ENCODE measurements at regions not wholly inside any gene's neighbourhood (a gene's known extent, or its start where the extent isn't known, plus 50 kb on each side); places are given as distances from the start of the nearest gene placed in this dataset.

DNA sequence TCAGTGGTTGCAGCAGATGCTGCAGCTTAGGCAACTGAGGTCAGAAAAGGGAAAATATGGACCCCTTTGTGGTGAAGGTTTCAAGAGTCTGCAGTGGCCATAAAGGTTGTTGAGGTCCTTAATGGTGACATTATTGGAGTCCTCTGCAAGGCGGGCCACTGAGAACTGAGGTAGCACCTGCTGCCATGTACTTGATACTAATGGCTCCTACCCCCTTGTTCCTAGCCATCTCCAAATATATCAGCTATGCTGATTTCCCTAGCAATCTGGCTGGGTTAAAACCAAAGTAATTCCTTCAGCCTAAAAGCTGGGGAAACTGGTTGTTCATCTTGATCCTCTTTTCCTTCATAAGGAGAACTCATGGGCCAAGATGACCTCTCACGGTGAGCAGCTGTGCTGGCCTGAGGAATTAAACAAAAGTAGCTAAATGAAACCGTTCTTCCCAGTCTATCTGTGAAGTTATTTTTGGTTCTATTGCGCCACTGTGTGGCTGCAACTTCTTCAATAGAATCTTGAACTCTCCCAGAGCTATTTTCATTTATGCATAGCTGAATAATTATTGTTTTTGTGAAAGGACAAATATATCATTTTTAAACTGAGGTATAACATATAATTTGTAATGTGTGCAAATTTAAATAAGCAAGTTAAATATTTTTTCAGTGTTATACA is 76.1 kb upstream of the PLSCR4 start:
- DNase-seq (ENCODE audit: extremely low spot score, unreplicated experiment), result no peak
- Mint-ChIP-seq H3K27ac (no peak overlapping the region), H3K27me3 (peaks cover 3% of the 10 kb centered on the region), H3K4me1 (ENCODE audit: unreplicated experiment) (no peaks in the 10 kb centered on the region), H3K9me3 (no peaks in the 10 kb centered on the region), H3K36me3 (no peaks in the 10 kb centered on the region), H3K4me3 (no peak overlapping the region)
- TF ChIP-seq, protein P1, sequence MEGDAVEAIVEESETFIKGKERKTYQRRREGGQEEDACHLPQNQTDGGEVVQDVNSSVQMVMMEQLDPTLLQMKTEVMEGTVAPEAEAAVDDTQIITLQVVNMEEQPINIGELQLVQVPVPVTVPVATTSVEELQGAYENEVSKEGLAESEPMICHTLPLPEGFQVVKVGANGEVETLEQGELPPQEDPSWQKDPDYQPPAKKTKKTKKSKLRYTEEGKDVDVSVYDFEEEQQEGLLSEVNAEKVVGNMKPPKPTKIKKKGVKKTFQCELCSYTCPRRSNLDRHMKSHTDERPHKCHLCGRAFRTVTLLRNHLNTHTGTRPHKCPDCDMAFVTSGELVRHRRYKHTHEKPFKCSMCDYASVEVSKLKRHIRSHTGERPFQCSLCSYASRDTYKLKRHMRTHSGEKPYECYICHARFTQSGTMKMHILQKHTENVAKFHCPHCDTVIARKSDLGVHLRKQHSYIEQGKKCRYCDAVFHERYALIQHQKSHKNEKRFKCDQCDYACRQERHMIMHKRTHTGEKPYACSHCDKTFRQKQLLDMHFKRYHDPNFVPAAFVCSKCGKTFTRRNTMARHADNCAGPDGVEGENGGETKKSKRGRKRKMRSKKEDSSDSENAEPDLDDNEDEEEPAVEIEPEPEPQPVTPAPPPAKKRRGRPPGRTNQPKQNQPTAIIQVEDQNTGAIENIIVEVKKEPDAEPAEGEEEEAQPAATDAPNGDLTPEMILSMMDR (conservative IDR thresholded peaks at IDR 0.05), result peak; percentile 67

GRCh38 chr3:146325170-146325569 is 74.3 kb upstream of the PLSCR4 start:
- Mint-ChIP-seq H3K36me3 (no peaks in the 10 kb centered on the region), H3K27ac (no peak overlapping the region), H3K4me3 (no peak overlapping the region), H3K4me1 (ENCODE audit: unreplicated experiment) (no peaks in the 10 kb centered on the region), H3K27me3 (peaks cover 3% of the 10 kb centered on the region), H3K9me3 (no peaks in the 10 kb centered on the region)
- TF ChIP-seq, protein P1 (conservative IDR thresholded peaks at IDR 0.05), result no peak
- DNase-seq (ENCODE audit: extremely low spot score, unreplicated experiment), result no peak

DNA sequence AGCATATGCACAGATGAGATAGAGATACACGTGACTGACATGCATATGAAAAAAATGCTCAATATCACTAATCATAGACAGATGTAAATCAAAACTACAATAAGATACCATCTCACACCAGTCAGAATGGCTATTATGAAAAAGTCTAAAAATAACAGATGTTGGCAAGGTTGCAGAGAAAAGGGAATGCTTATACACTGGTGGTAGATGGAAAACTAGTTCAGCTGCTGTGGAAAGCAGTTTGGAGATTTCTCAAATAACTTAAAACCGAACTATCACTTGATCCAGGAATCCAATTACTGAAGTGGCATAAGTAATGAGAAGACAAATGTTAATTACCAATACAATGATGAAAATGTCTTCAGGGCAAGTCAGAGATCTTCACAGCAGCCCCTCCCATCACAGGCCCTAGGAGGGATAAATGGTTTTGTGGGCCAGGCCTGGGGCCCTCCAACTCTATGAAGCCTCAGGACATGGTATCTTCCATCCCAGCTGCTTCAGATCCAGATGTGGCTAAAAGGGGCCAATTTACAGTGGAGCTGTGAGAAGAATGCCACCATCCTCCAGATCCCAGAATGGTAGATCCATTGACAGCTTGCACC is 71.4 kb upstream of the PLSCR4 start:
- no peak overlapping the region for H3K4me3 Mint-ChIP-seq
- no peak overlapping the region for H3K27ac Mint-ChIP-seq
- peaks cover 3% of the 10 kb centered on the region for H3K27me3 Mint-ChIP-seq
- no peaks in the 10 kb centered on the region for H3K4me1 Mint-ChIP-seq (ENCODE audit: unreplicated experiment)
- H3K36me3 Mint-ChIP-seq, result no peaks in the 10 kb centered on the region
- TF ChIP-seq, protein P1 (conservative IDR thresholded peaks at IDR 0.05), result no peak
- no peak for DNase-seq (ENCODE audit: extremely low spot score, unreplicated experiment)
- no peaks in the 10 kb centered on the region for H3K9me3 Mint-ChIP-seq

DNA sequence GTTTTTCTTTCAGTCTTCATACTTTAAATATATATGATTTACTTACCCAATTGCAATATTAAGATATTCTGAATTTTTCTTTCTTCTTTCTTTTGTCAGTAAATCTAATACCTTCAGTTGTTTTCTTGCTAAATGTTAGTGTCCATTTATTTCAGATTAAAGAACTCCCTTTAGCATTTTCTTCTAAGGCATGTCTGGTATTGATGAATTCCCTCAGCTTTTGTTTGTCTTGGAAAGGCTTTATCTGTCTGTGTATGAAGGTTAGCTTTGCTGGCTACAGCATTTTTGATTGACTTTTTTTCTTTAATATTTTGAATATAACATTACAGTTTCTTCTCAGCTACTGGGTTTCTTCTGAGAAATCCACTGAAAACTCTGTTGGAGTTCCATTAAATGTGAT is 64.0 kb upstream of the PLSCR4 start:
- Mint-ChIP-seq H3K4me3 (no peak overlapping the region), H3K27me3 (peaks cover 3% of the 10 kb centered on the region), H3K4me1 (ENCODE audit: unreplicated experiment) (no peaks in the 10 kb centered on the region), H3K9me3 (peaks cover 5% of the 10 kb centered on the region), H3K36me3 (no peaks in the 10 kb centered on the region), H3K27ac (no peak overlapping the region)
- DNase-seq (ENCODE audit: extremely low spot score, unreplicated experiment), result no peak
- TF ChIP-seq, protein P1 (conservative IDR thresholded peaks at IDR 0.05), result no peak

DNA sequence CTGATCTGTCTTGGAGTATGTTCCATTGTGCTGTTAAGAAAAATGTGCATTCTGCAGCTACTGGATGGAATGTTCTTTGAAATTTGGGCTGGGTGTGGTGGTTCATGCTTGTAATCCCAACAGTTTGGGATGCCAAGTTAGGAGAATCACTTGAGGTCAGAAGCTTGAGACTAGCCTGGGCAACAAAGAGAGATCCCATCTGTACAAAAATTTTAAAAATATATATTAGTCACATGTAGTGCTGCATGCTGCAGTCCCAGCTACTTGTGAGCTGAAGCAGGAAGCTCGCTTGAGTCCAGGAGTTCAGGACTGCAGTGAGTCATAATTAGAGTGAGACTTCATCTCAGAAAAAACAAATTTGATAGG is 62.8 kb upstream of the PLSCR4 start:
- no peak for DNase-seq (ENCODE audit: extremely low spot score, unreplicated experiment)
- H3K9me3 Mint-ChIP-seq, result peaks cover 5% of the 10 kb centered on the region
- H3K4me3 Mint-ChIP-seq, result no peak overlapping the region
- no peak overlapping the region for H3K27ac Mint-ChIP-seq
- peaks cover 3% of the 10 kb centered on the region for H3K27me3 Mint-ChIP-seq
- TF ChIP-seq, protein P1 (conservative IDR thresholded peaks at IDR 0.05), result no peak
- H3K4me1 Mint-ChIP-seq (ENCODE audit: unreplicated experiment), result no peaks in the 10 kb centered on the region
- no peaks in the 10 kb centered on the region for H3K36me3 Mint-ChIP-seq

Measured in type B pancreatic cell (in vitro differentiated cells).